ENCODE measurements at regions not wholly inside any gene's neighbourhood (a gene's known extent, or its start where the extent isn't known, plus 50 kb on each side); places are given as distances from the start of the nearest gene placed in this dataset.
"Not testable (repeated sequence)": the region's sequence is repeated elsewhere in the genome, so short reads cannot be mapped to it uniquely, and the experiment has no call there.

DNA sequence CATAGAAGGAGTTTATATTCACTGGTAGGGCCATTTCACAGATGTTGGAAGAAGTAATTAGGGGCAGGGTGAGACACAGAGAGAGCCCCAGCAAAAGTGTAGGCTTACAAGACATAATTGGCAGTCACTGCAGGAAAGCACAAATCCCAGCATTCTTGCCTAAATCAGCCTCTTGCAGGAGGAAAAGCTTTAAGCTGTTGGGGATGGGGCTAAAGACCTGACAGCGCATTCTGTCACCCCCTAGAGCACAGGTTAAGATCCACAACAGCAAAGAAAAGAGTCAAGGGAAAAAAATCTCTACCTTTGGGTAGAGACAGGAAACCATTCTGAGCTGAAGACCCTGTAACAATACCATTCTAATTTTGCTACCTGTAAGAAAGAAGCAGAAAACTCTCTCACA, 409.0 kb downstream of the DAD1 start:
- TF ChIP-seq, protein P1, sequence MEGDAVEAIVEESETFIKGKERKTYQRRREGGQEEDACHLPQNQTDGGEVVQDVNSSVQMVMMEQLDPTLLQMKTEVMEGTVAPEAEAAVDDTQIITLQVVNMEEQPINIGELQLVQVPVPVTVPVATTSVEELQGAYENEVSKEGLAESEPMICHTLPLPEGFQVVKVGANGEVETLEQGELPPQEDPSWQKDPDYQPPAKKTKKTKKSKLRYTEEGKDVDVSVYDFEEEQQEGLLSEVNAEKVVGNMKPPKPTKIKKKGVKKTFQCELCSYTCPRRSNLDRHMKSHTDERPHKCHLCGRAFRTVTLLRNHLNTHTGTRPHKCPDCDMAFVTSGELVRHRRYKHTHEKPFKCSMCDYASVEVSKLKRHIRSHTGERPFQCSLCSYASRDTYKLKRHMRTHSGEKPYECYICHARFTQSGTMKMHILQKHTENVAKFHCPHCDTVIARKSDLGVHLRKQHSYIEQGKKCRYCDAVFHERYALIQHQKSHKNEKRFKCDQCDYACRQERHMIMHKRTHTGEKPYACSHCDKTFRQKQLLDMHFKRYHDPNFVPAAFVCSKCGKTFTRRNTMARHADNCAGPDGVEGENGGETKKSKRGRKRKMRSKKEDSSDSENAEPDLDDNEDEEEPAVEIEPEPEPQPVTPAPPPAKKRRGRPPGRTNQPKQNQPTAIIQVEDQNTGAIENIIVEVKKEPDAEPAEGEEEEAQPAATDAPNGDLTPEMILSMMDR (IDR thresholded peaks at IDR 0.05; ENCODE audit: insufficient read depth, missing control alignments): no peak
- no peak for DNase-seq (ENCODE audit: insufficient read length, low spot score)
- no peak for FAIRE-seq

- no peak for DNase-seq (ENCODE audit: insufficient read length, low spot score)
- FAIRE-seq: no peak
- TF ChIP-seq, protein P1 (IDR thresholded peaks at IDR 0.05; ENCODE audit: insufficient read depth, missing control alignments): no peak
Measured at GRCh38 chr14:22179190-22179589, 409.8 kb downstream of the DAD1 start.

GRCh38 chr14:22178333-22178839, 410.6 kb downstream of the DAD1 start:
- DNase-seq (ENCODE audit: insufficient read length, low spot score) (no peak), FAIRE-seq (no peak)
- TF ChIP-seq, protein P1 (IDR thresholded peaks at IDR 0.05; ENCODE audit: insufficient read depth, missing control alignments): no peak

GRCh38 chr14:22177870-22178269, 411.2 kb downstream of the DAD1 start:
- TF ChIP-seq, protein P1 (IDR thresholded peaks at IDR 0.05; ENCODE audit: insufficient read depth, missing control alignments): no peak
- no peak for DNase-seq (ENCODE audit: insufficient read length, low spot score)
- FAIRE-seq: no peak

DNA sequence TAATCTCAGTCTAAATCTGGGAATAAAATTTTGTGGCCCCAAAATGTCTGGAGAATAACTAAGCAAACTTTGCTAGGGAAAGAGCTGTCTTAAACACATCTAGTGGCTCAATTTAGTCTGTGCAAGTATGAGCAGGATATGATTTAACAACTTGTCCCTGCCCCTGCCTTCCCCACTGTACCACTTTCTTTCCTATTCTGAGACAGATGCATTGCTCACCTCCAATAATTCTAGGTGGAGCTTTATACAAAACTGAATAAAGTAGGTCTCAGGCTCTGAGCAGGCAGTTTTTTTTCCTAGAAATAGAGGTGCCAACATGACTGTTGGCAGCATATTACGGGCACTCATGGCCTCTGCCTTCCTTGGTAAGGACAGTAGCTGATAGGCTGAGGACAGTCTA, 412.1 kb downstream of the DAD1 start:
- FAIRE-seq: no peak

DNA sequence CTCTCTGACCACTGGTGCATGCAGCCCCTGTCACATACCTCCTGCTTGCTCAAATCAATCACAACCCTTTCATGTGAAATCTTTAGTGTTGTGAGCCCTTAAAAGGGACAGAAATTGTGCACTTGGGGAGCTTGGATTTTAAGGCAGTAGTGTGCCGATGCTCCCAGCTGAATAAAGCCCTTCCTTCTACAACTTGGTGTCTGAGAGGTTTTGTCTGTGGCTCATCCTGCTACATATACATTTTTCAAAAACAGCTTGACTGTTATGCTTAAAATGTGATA, 413.8 kb downstream of the DAD1 start:
- DNase-seq (ENCODE audit: insufficient read length, low spot score); FAIRE-seq: not testable (repeated sequence)

More for the DNA sequence above, 412.1 kb downstream of the DAD1 start:
- TF ChIP-seq, protein P1 (IDR thresholded peaks at IDR 0.05; ENCODE audit: insufficient read depth, missing control alignments): no peak
- DNase-seq (ENCODE audit: insufficient read length, low spot score): no peak

DNA sequence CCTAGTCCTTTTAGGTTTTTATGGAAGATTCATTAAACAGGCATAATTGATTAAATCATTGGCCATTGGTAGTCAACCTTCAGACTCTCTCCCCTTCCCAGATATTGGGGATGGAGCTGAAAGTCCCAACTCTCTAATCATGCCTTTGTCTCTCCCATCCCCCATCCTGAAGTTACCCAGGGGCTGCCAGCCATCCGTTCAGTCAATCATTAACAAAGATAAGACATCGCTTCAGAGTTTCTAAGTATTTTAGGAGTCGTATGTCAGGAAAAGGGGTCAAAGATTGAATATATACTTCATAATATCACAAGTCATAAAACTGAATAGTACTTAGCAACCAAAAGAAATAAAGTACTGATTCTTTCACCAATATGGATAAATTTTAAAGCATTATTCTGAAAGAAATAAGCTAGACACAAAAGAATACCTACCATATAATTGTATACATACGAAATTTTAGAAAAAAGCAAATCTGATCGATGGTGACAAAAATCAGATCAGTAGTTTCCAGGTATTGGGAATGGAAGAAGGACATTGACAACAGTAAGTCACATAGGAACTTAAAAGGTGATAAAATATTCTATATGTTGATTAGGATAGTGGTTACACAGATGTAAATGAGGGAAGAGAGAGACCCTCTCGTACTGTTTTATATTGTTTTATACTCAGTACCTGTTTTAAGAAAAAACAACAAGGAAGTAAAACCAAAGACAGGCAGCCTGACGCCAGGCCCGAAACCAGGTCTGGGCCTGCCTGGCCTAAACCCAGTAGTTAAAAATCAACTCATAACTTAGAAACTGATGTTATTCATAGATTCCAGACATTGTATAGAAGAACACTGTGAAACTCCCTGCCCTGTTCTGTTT, 414.4 kb downstream of the DAD1 start:
- TF ChIP-seq, protein P1 (IDR thresholded peaks at IDR 0.05; ENCODE audit: insufficient read depth, missing control alignments): no peak
- no peak for FAIRE-seq
- no peak for DNase-seq (ENCODE audit: insufficient read length, low spot score)

All from D721Med (cell line).